Glutamatergic neuron (in vitro differentiated cells): ENCODE measurements at regions not wholly inside any gene's neighbourhood (a gene's known extent, or its start where the extent isn't known, plus 50 kb on each side); places are given as distances from the start of the nearest gene placed in this dataset.

ENCODE experiments used
- DNase-seq: peaks from one replicate; pipeline ENCODE4 v3.0.0; 2022
- H3K27ac Mint-ChIP-seq: one replicate; pipeline ENCODE4 v1.8.0; 2020; ENCODE audit warnings: mild to moderate bottlenecking, mixed read lengths, inconsistent platforms; ENCODE audit not compliant: unreplicated experiment
- H3K27me3 Mint-ChIP-seq: one replicate; pipeline ENCODE4 v1.8.0; 2020; ENCODE audit warnings: mild to moderate bottlenecking, moderate library complexity, mixed read lengths, inconsistent platforms; ENCODE audit not compliant: unreplicated experiment
- H3K36me3 Mint-ChIP-seq: one replicate; pipeline ENCODE4 v1.8.0; 2020; ENCODE audit warnings: mild to moderate bottlenecking, mixed read lengths, inconsistent platforms; ENCODE audit not compliant: unreplicated experiment
- H3K4me1 Mint-ChIP-seq: one replicate; pipeline ENCODE4 v1.8.0; 2020; ENCODE audit warnings: mild to moderate bottlenecking, low read depth, mixed read lengths, inconsistent platforms; ENCODE audit not compliant: unreplicated experiment
- H3K4me3 Mint-ChIP-seq: one replicate; pipeline ENCODE4 v1.8.0; 2020; ENCODE audit warnings: mild to moderate bottlenecking, mixed read lengths, inconsistent platforms; ENCODE audit not compliant: unreplicated experiment
- H3K9me3 Mint-ChIP-seq: one replicate; pipeline ENCODE4 v1.8.0; 2020; ENCODE audit warnings: mild to moderate bottlenecking, moderate library complexity, mixed read lengths, inconsistent platforms; ENCODE audit not compliant: unreplicated experiment
- TF ChIP-seq, protein P1 (sequence below): fragments of 200-600 bp; sonication (generic); IDR thresholded peaks from one replicate; pipeline ENCODE4 v1.5.0; 2021; ENCODE audit not compliant: partially characterized antibody, unreplicated experiment

DNA sequence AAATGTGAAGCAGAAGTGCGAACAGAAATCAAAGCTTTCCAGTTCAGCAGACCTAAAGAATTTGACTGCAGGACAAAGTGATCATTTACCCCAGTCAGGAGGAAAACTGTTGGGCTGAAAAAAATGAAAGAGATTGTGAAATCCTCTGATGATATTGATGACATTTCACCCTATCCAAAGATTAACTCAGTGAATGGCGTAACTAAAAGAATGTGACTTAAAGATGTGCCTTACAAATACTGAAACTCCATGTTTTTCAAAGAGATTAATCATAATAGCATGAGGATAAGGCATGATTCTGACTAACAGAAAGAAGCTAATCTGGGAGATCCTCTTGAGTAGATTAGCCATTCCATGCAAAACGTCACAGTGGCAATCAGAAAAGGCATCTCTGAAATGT, 225.6 kb downstream of the DUSP6 start:
- H3K36me3 Mint-ChIP-seq = no peaks in the 10 kb centered on the region
- no peak overlapping the region for H3K4me3 Mint-ChIP-seq
- no peak overlapping the region for H3K27ac Mint-ChIP-seq
- H3K9me3 Mint-ChIP-seq = no peaks in the 10 kb centered on the region
- DNase-seq = no peak
- peaks cover 2% of the 10 kb centered on the region for H3K27me3 Mint-ChIP-seq
- H3K4me1 Mint-ChIP-seq = peaks cover 15% of the 10 kb centered on the region
- TF ChIP-seq, protein P1, sequence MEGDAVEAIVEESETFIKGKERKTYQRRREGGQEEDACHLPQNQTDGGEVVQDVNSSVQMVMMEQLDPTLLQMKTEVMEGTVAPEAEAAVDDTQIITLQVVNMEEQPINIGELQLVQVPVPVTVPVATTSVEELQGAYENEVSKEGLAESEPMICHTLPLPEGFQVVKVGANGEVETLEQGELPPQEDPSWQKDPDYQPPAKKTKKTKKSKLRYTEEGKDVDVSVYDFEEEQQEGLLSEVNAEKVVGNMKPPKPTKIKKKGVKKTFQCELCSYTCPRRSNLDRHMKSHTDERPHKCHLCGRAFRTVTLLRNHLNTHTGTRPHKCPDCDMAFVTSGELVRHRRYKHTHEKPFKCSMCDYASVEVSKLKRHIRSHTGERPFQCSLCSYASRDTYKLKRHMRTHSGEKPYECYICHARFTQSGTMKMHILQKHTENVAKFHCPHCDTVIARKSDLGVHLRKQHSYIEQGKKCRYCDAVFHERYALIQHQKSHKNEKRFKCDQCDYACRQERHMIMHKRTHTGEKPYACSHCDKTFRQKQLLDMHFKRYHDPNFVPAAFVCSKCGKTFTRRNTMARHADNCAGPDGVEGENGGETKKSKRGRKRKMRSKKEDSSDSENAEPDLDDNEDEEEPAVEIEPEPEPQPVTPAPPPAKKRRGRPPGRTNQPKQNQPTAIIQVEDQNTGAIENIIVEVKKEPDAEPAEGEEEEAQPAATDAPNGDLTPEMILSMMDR = no peak

DNA sequence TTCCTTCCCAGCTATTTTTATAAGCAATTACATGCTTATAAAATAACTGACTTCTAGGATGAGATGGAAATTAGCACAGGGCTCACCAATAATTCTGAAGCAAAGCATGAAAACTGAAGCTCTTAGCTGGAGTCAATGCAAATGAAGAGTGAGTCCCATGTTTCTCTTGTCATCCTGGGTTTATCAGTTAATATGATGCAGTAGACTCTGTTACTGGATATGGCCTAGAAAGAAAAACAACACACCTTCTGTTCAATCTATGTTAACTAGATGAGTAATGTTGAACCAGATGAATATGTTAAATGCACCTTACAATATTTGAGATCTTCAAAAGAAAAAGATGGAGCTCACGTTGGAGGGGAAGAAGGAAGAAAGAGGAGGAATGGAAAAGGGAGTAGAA, 229.4 kb downstream of the DUSP6 start:
- TF ChIP-seq, protein P1 = no peak
- Mint-ChIP-seq H3K9me3 (no peaks in the 10 kb centered on the region), H3K36me3 (no peaks in the 10 kb centered on the region), H3K4me3 (no peak overlapping the region), H3K4me1 (peaks cover 4% of the 10 kb centered on the region), H3K27me3 (no peaks in the 10 kb centered on the region), H3K27ac (no peak overlapping the region)
- DNase-seq = no peak

DNA sequence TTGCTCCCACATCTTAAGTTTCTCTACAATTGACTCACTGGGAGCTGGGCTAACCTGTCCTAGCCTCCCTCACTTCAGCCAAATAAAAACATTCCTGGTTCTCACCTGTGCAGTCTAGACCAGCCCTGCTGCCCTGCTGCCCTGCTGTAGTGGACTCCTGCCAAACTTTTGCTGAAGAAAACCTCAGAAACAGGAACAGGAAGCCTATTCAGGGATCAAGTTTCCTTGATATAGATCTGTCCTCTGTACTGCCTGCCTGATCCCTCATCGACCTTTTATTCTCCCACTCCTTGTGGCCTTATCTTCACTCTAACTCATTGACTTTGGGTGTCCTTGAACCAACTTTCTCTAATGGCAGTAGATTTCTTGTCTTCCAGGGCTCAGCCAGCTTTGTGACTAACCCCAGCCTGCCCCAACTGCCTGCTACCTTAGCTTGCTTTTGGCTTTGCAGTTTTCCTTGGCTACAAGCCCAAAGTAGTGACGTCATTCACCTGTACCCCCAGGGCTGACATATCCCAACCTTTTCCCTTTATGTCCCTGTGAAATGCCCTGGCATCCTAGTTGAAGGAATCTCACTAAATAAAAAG, 234.8 kb downstream of the DUSP6 start:
- no peak for DNase-seq
- no peak overlapping the region for H3K4me3 Mint-ChIP-seq
- no peaks in the 10 kb centered on the region for H3K4me1 Mint-ChIP-seq
- H3K9me3 Mint-ChIP-seq = no peaks in the 10 kb centered on the region
- TF ChIP-seq, protein P1 = no peak
- no peaks in the 10 kb centered on the region for H3K36me3 Mint-ChIP-seq
- H3K27me3 Mint-ChIP-seq = no peaks in the 10 kb centered on the region
- H3K27ac Mint-ChIP-seq = no peak overlapping the region

DNA sequence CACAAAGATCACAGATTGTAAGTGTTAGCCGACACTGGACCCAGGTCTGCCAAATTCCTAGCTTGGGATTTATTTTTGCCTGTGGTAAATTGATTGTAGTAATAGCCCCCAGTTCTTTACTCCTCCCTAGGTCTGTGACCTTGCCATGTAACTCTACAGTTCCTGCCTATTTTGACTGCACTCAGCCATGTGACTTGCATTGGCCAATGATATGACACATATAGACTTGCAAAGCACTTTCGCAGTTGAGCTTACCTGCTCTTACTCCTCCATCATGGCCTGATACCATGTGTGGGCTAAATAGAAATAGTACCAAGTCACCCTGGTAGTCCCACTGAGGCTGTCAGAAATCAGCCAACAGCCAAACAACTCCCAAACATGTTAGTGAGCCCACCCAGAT, 240.3 kb downstream of the DUSP6 start:
- DNase-seq = no peak
- Mint-ChIP-seq H3K36me3 (no peaks in the 10 kb centered on the region), H3K27ac (no peak overlapping the region), H3K27me3 (no peaks in the 10 kb centered on the region), H3K4me1 (no peaks in the 10 kb centered on the region), H3K9me3 (no peaks in the 10 kb centered on the region), H3K4me3 (no peak overlapping the region)
- TF ChIP-seq, protein P1 = no peak

DNA sequence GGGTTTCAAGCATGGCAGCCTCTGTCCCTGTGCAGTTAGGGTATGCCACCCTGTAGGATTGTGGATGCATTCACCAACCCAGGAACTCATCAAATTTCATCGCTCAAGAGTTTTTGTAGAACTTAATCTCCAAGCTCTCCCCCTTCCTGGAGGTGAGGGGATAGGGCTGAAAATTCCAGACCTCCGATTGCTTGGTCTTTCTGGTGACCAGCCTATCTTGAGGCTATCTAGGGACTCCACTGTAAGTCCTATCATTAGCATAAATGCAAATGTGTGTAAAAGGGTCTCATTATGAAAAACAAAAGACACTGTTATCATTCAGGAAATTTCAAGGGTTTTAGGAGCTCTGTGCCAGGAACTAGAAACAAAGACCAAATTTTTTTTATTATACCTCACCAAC, 244.0 kb downstream of the DUSP6 start:
- no peak overlapping the region for H3K4me3 Mint-ChIP-seq
- H3K27ac Mint-ChIP-seq = no peak overlapping the region
- no peaks in the 10 kb centered on the region for H3K36me3 Mint-ChIP-seq
- DNase-seq = no peak
- H3K9me3 Mint-ChIP-seq = no peaks in the 10 kb centered on the region
- H3K27me3 Mint-ChIP-seq = no peaks in the 10 kb centered on the region
- H3K4me1 Mint-ChIP-seq = no peaks in the 10 kb centered on the region
- TF ChIP-seq, protein P1 = no peak
